CD4-positive, alpha-beta T cell (primary cell): ENCODE measurements at regions not wholly inside any gene's neighbourhood (a gene's known extent, or its start where the extent isn't known, plus 50 kb on each side); places are given as distances from the start of the nearest gene placed in this dataset.

ENCODE experiments used
- ATAC-seq: fragments of 200-7000 bp; cut with Tn5 transposase; one replicate; pipeline ENCODE4 v1.10.0; 2022; ENCODE audit warnings: mild to moderate bottlenecking; ENCODE audit not compliant: poor library complexity
- CTCF ChIA-PET: fragments of 350-600 bp; sonication (Branson Sonifier 250); formaldehyde crosslinking; loops from one replicate; lab custom pipeline; 2021; ENCODE audit warnings: antibody characterized with exemption, inconsistent platforms; lab: Charles Lee
- POLR2A ChIA-PET: fragments of 350-600 bp; sonication (Branson Sonifier 250); formaldehyde crosslinking; loops from one replicate; lab custom pipeline; 2021; ENCODE audit warnings: antibody characterized with exemption, inconsistent platforms; lab: Charles Lee
- DNase-seq, 14 experiments: peaks; one replicate each; pipeline ENCODE4 v3.0.0-alpha.2; 2013 to 2020; ENCODE audit warnings: mixed read lengths in 2 of 14
- H3K27ac ChIP-seq, 2 donors: one replicate each; pipeline versions ENCODE4 v1.5.1 to v1.7.0; 2013; ENCODE audit warnings: low read length in 2 of 2, low read depth in 1 of 2, mild to moderate bottlenecking in 1 of 2
- H3K27me3 ChIP-seq, 2 experiments: 1 replicate in 1 of 2; 2 replicates in 1 of 2; pipeline versions ENCODE4 v1.6.1 to v1.7.0; 2013; ENCODE audit warnings: low read length in 2 of 2, control low read depth in 1 of 2, mild to moderate bottlenecking in 1 of 2, moderate library complexity in 1 of 2; ENCODE audit not compliant: insufficient read depth in 2 of 2, control insufficient read depth in 1 of 2
- H3K36me3 ChIP-seq: one replicate; pipeline ENCODE4 v1.6.1; 2013; ENCODE audit warnings: low read length, control low read depth; ENCODE audit not compliant: insufficient read depth
- H3K4me1 ChIP-seq: one replicate; pipeline ENCODE4 v1.6.1; 2013; ENCODE audit warnings: low read length, control low read depth; ENCODE audit not compliant: insufficient read depth
- H3K4me3 ChIP-seq: one replicate; pipeline ENCODE4 v1.5.1; 2013; ENCODE audit warnings: mild to moderate bottlenecking, low read length, moderate library complexity
- H3K9me3 ChIP-seq, 2 experiments: 1 replicate in 1 of 2; 2 replicates in 1 of 2; pipeline versions ENCODE4 v1.6.1 to v1.7.0; 2013; ENCODE audit warnings: low read length in 2 of 2, mild to moderate bottlenecking in 2 of 2, control low read depth in 1 of 2, moderate library complexity in 1 of 2; ENCODE audit not compliant: control insufficient read depth in 1 of 2, insufficient read depth in 1 of 2
- H3K27ac Mint-ChIP-seq: one replicate; pipeline ENCODE4 v1.8.0; 2020; ENCODE audit warnings: mixed read lengths
- H3K27me3 Mint-ChIP-seq: one replicate; pipeline ENCODE4 v1.8.0; 2021; ENCODE audit warnings: mixed read lengths
- H3K36me3 Mint-ChIP-seq: one replicate; pipeline ENCODE4 v1.8.0; 2021; ENCODE audit warnings: low read depth, mixed read lengths
- H3K4me1 Mint-ChIP-seq: one replicate; pipeline ENCODE4 v1.8.0; 2021; ENCODE audit warnings: low read depth, mixed read lengths
- H3K4me3 Mint-ChIP-seq: one replicate; pipeline ENCODE4 v1.8.0; 2020; ENCODE audit warnings: mild to moderate bottlenecking, mixed read lengths
- H3K9me3 Mint-ChIP-seq: one replicate; pipeline ENCODE4 v1.8.0; 2020; ENCODE audit warnings: mixed read lengths
- CTCF ChIP-seq: fragments of 200-600 bp; IDR thresholded peaks from one replicate; pipeline ENCODE4 v1.8.0; 2022; ENCODE audit warnings: antibody characterized with exemption, mild to moderate bottlenecking
- intact Hi-C, 2 experiments: fragments of 100-400 bp; cut with DNase I in 1 of 2; cut with micrococcal nuclease in 1 of 2; formaldehyde crosslinking; loops; one replicate each; pipeline versions ENCODE4 v1.15.1 to v1.9.0; 2023 to 2025; cut with DNase I, micrococcal nuclease

- CTCF ChIA-PET, result interaction anchor here (0.7 kb wide), 1 partner anchor 11 kb away, joined by 3 read pairs; no protein-coding TSS in a partner anchor
- H3K4me3 Mint-ChIP-seq, result no peak overlapping the region
Measured at GRCh38 chr2:88859461-88859860, 168.0 kb downstream of the RPIA start.

GRCh38 chr2:88860421-88861075 lies 169.1 kb downstream of the RPIA start:
- no peaks in the 10 kb centered on the region for H3K36me3 ChIP-seq
- no peaks in the 10 kb centered on the region for H3K9me3 Mint-ChIP-seq
- no peak overlapping the region for H3K27ac ChIP-seq
- H3K4me3 ChIP-seq, result no peak overlapping the region
- no peaks in the 10 kb centered on the region for H3K36me3 Mint-ChIP-seq
- H3K27me3 ChIP-seq, result no peaks in the 10 kb centered on the region
- intact Hi-C loops, result no loop called here
- TF ChIP-seq CTCF, result no peak
- no peaks in the 10 kb centered on the region for H3K4me1 ChIP-seq
- DNase-seq, result no peak
- H3K4me3 Mint-ChIP-seq, result no peak overlapping the region
- H3K27ac Mint-ChIP-seq, result no peak overlapping the region
- H3K9me3 ChIP-seq, result no peaks in the 10 kb centered on the region
- ATAC-seq, result no peak
- peaks cover under 1% of the 10 kb centered on the region for H3K4me1 Mint-ChIP-seq
- H3K27me3 Mint-ChIP-seq, result peaks cover 28% of the 10 kb centered on the region
- ChIA-PET POLR2A (no interaction called here), CTCF (interaction anchor here (1.6 kb wide), 2 partner anchors 13 to 20 kb away, joined by 3 read pairs; no protein-coding TSS in a partner anchor)

More at GRCh38 chr2:88859461-88859860, 168.0 kb downstream of the RPIA start:
- no peak for TF ChIP-seq CTCF
- Histone ChIP-seq H3K9me3 (no peaks in the 10 kb centered on the region), H3K27ac (no peak overlapping the region), H3K4me1 (no peaks in the 10 kb centered on the region), H3K4me3 (no peak overlapping the region), H3K27me3 (no peaks in the 10 kb centered on the region), H3K36me3 (no peaks in the 10 kb centered on the region)
- no peak for DNase-seq
- intact Hi-C loops, result no loop called here
- H3K27me3 Mint-ChIP-seq, result peaks cover 21% of the 10 kb centered on the region
- no peak overlapping the region for H3K27ac Mint-ChIP-seq
- no peak for ATAC-seq
- POLR2A ChIA-PET, result no interaction called here
- no peaks in the 10 kb centered on the region for H3K9me3 Mint-ChIP-seq
- H3K36me3 Mint-ChIP-seq, result no peaks in the 10 kb centered on the region
- H3K4me1 Mint-ChIP-seq, result no peaks in the 10 kb centered on the region

- no peaks in the 10 kb centered on the region for H3K36me3 Mint-ChIP-seq
- H3K27ac Mint-ChIP-seq, result no peak overlapping the region
- peaks cover 38% of the 10 kb centered on the region for H3K27me3 Mint-ChIP-seq
- Histone ChIP-seq H3K9me3 (no peaks in the 10 kb centered on the region), H3K27me3 (peaks cover 0 to 2% of the 10 kb centered on the region in 2 experiments), H3K4me1 (peaks cover 5% of the 10 kb centered on the region), H3K36me3 (no peaks in the 10 kb centered on the region), H3K4me3 (no peak overlapping the region), H3K27ac (no peak overlapping the region)
- TF ChIP-seq CTCF, result no peak
- intact Hi-C loops, result no loop called here
- H3K9me3 Mint-ChIP-seq, result no peaks in the 10 kb centered on the region
- no peak for ATAC-seq
- DNase-seq, result no peak
- peaks cover 16% of the 10 kb centered on the region for H3K4me1 Mint-ChIP-seq
- CTCF ChIA-PET, result interaction anchor here (0.7 kb wide), 1 partner anchor 15 kb away, joined by 3 read pairs; no protein-coding TSS in a partner anchor
- no peak overlapping the region for H3K4me3 Mint-ChIP-seq
- POLR2A ChIA-PET, result no interaction called here
Measured at GRCh38 chr2:88865801-88866371, 174.4 kb downstream of the RPIA start.
